Hepatocyte (in vitro differentiated cells): ENCODE measurements at regions not wholly inside any gene's neighbourhood (a gene's known extent, or its start where the extent isn't known, plus 50 kb on each side); places are given as distances from the start of the nearest gene placed in this dataset.

Experiments
- DNase-seq: peaks from one replicate; pipeline ENCODE4 v3.0.0-alpha.2; 2016; ENCODE audit warnings: low spot score
- H2AFZ ChIP-seq: fragments of 200-600 bp; sonication (generic); 2 replicates; pipeline ENCODE4 v1.6.0; 2016; ENCODE audit warnings: antibody characterized with exemption, mild to moderate bottlenecking
- H3K27ac ChIP-seq: fragments of 200-600 bp; sonication (generic); 2 replicates; pipeline ENCODE4 v1.5.1; 2016; ENCODE audit warnings: mild to moderate bottlenecking
- H3K27me3 ChIP-seq: fragments of 200-600 bp; sonication (generic); 2 replicates; pipeline ENCODE4 v1.6.1; 2016
- H3K36me3 ChIP-seq: fragments of 200-600 bp; sonication (generic); replicated peaks from 2 replicates; pipeline ENCODE4 v1.5.1; 2016; ENCODE audit warnings: low read depth; ENCODE audit not compliant: insufficient read depth
- H3K4me1 ChIP-seq: fragments of 200-600 bp; sonication (generic); 2 replicates; pipeline ENCODE4 v1.5.1; 2016; ENCODE audit warnings: mild to moderate bottlenecking, moderate library complexity; ENCODE audit not compliant: insufficient read depth
- H3K4me2 ChIP-seq: fragments of 200-600 bp; sonication (generic); 2 replicates; pipeline ENCODE4 v1.6.0; 2016
- H3K4me3 ChIP-seq: fragments of 200-600 bp; sonication (generic); 2 replicates; pipeline ENCODE4 v1.5.1; 2016; ENCODE audit warnings: mild to moderate bottlenecking
- H3K79me2 ChIP-seq: fragments of 200-600 bp; sonication (generic); 2 replicates; pipeline ENCODE4 v1.6.0; 2017; ENCODE audit warnings: mild to moderate bottlenecking
- H3K9me2 ChIP-seq: fragments of 200-600 bp; sonication (generic); replicated peaks from 2 replicates; pipeline ENCODE4 v1.6.0; 2017; ENCODE audit warnings: mild to moderate bottlenecking; ENCODE audit not compliant: insufficient read depth
- H3K9me3 ChIP-seq: fragments of 200-600 bp; sonication (generic); 2 replicates; pipeline ENCODE4 v1.5.1; 2016; ENCODE audit warnings: low read depth, mild to moderate bottlenecking
- H4K20me1 ChIP-seq: fragments of 200-600 bp; sonication (generic); 2 replicates; pipeline ENCODE4 v1.6.0; 2016; ENCODE audit warnings: mild to moderate bottlenecking; ENCODE audit not compliant: insufficient read depth, poor library complexity, severe bottlenecking
- CTCF ChIP-seq: fragments of 200-600 bp; sonication (generic); IDR thresholded peaks from 2 replicates; pipeline ENCODE4 v1.5.1; 2016; ENCODE audit warnings: antibody characterized with exemption, mild to moderate bottlenecking; ENCODE audit not compliant: poor library complexity
- EZH2 ChIP-seq: fragments of 200-600 bp; sonication (generic); IDR thresholded peaks from 2 replicates; pipeline ENCODE4 v1.6.1; 2016; ENCODE audit warnings: antibody characterized with exemption, mild to moderate bottlenecking, borderline replicate concordance
- EZH2phosphoT487 ChIP-seq: fragments of 200-600 bp; sonication (generic); IDR thresholded peaks from one replicate; pipeline ENCODE4 v1.6.1; 2018; ENCODE audit warnings: antibody characterized with exemption, mild to moderate bottlenecking, low read depth, moderate library complexity; ENCODE audit not compliant: unreplicated experiment, severe bottlenecking
- WGBS: methylation state at CpG from one replicate; pipeline ENCODE4 v1.1.6; 2016; ENCODE audit warnings: low lambda C conversion rate; ENCODE audit errors: missing lambda C conversion rate; 5-methylcytosine and 5-hydroxymethylcytosine counted together

GRCh38 chr5:28927559-28928326 lies 1889.4 kb upstream of the CDH9 start:
- DNase-seq: no peak
- WGBS: 98% methylated on average over 68 of the region's 71 CpGs

GRCh38 chr5:28926422-28926821 lies 1888.0 kb upstream of the CDH9 start:
- no peak for DNase-seq
- H3K9me3 ChIP-seq: no peaks in the 10 kb centered on the region
- no peaks in the 10 kb centered on the region for H3K36me3 ChIP-seq
- TF ChIP-seq EZH2phosphoT487 (no peak), EZH2 (no peak), CTCF (no peak)
- H3K9me2 ChIP-seq: no peaks in the 10 kb centered on the region
- no peaks in the 10 kb centered on the region for H3K27me3 ChIP-seq
- 96% methylated on average over 16 of the region's 17 CpGs for WGBS
- H4K20me1 ChIP-seq: no peaks in the 10 kb centered on the region
- no peaks in the 10 kb centered on the region for H3K79me2 ChIP-seq
- H3K4me2 ChIP-seq: no peak overlapping the region
- H2AFZ ChIP-seq: no peak overlapping the region
- no peak overlapping the region for H3K27ac ChIP-seq
- H3K4me1 ChIP-seq: no peaks in the 10 kb centered on the region
- H3K4me3 ChIP-seq: no peak overlapping the region

More at GRCh38 chr5:28927559-28928326, 1889.4 kb upstream of the CDH9 start:
- Histone ChIP-seq H3K9me2 (no peaks in the 10 kb centered on the region), H3K27ac (no peak overlapping the region), H4K20me1 (no peaks in the 10 kb centered on the region), H3K4me2 (no peak overlapping the region), H3K79me2 (no peaks in the 10 kb centered on the region), H2AFZ (no peak overlapping the region), H3K9me3 (no peaks in the 10 kb centered on the region), H3K4me3 (no peak overlapping the region), H3K27me3 (no peaks in the 10 kb centered on the region), H3K36me3 (no peaks in the 10 kb centered on the region), H3K4me1 (no peaks in the 10 kb centered on the region)
- TF ChIP-seq EZH2 (no peak), EZH2phosphoT487 (no peak), CTCF (no peak)

DNA sequence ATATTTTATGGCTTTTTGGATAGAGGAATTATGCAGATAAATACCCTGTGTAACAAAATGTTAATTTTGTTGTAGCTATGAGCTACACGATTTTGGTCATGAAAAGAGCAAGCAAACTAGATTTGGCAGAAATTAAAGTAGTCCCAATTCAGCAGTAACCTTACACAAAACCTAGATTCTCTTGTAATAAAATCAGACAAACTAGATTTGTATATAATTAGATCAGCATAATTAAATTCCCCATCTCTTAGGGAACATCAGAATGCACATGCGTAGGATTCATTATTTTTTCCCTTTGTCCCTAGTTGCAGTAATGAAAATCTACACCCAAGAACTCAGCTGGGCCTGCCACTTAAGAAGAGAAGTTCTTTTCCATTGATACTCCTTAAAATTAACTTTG lies 1879.2 kb upstream of the CDH9 start:
- Histone ChIP-seq H4K20me1 (no peaks in the 10 kb centered on the region), H3K4me3 (no peak overlapping the region), H3K4me1 (no peaks in the 10 kb centered on the region), H3K9me2 (no peaks in the 10 kb centered on the region), H3K27ac (no peak overlapping the region), H3K9me3 (no peaks in the 10 kb centered on the region), H3K79me2 (no peaks in the 10 kb centered on the region), H3K4me2 (no peak overlapping the region), H3K27me3 (no peaks in the 10 kb centered on the region), H2AFZ (no peak overlapping the region), H3K36me3 (no peaks in the 10 kb centered on the region)
- DNase-seq: no peak
- WGBS: 87% methylated on average over 2 of the region's 2 CpGs
- TF ChIP-seq CTCF: no peak
- TF ChIP-seq EZH2phosphoT487: no peak
- TF ChIP-seq EZH2: no peak
